ENCODE measurements at regions not wholly inside any gene's neighbourhood (a gene's known extent, or its start where the extent isn't known, plus 50 kb on each side); places are given as distances from the start of the nearest gene placed in this dataset.

DNA sequence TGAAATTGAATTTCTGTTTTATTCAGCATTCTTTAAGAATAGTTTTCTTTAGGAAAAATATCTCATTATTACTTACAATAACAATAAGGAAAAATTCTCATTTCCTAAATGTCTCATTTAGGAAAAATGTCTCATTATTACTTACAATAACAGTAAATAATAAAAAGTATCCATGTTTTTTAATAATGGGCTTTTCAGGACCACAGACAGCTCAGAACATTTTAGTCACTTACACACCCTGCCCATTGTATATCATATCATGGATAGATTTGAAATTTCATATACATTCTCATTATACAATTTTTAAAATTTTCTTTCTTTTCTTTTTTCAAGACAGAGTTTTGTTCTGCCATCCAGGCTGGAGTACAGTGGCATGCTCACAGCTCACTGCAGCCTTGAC is 58.9 kb downstream of the ASCL1 start:
- in situ Hi-C loops (cut with MboI) (no loop called here), intact Hi-C loops (cut with micrococcal nuclease) (no loop called here)
- FAIRE-seq (no peak), DNase-seq (ENCODE audit: extremely low read depth in 1 of 4, low spot score in 3 of 4) (no peak), ATAC-seq (no peak)
- no peaks in the 10 kb centered on the region for H4K20me1 ChIP-seq (replicated peaks; ENCODE audit: control insufficient read depth, insufficient read depth, low read length)
- H3K9ac ChIP-seq (ENCODE audit: insufficient read depth in 1 of 2, low read depth in 2 of 2, low read length in 2 of 2) = no peak overlapping the region
- no peaks in the 10 kb centered on the region for H3K36me3 ChIP-seq (ENCODE audit: control insufficient read depth, insufficient read depth, low read length)
- no peak overlapping the region for H2AFZ ChIP-seq (ENCODE audit: low read depth, low read length)
- BruUV-seq (replicated peaks) = no TSS peak
- H3K9me3 ChIP-seq (replicated peaks; ENCODE audit: control insufficient read depth, insufficient read depth, low read depth, low read length) = no peaks in the 10 kb centered on the region
- no peak overlapping the region for H3K4me2 ChIP-seq (ENCODE audit: insufficient read depth, low read length)
- no peaks in the 10 kb centered on the region for H3K79me2 ChIP-seq (ENCODE audit: control insufficient read depth, insufficient read depth, low read length)
- no peak overlapping the region for H3K4me3 ChIP-seq
- ChIA-PET POLR2A (no interaction called here), CTCF (ENCODE audit: low intra/inter-chr PET ratio) (no interaction called here)
- H3K27ac ChIP-seq (ENCODE audit: extremely low read depth, low read depth, low read length) = no peak overlapping the region
- H3K27me3 ChIP-seq (ENCODE audit: control insufficient read depth in 2 of 2, insufficient read depth in 2 of 2, low read length in 2 of 2) = no peaks in the 10 kb centered on the region
- H3K4me1 ChIP-seq (replicated peaks in 1 of 2; ENCODE audit: control insufficient read depth in 2 of 2, insufficient read depth in 2 of 2, low read length in 2 of 2) = no peaks in the 10 kb centered on the region
- H3K9me1 ChIP-seq (ENCODE audit: control insufficient read depth, insufficient read depth, low read length) = no peaks in the 10 kb centered on the region
- TF ChIP-seq FOXJ2 (tag; IDR thresholded peaks at IDR 0.05) = no peak
- TF ChIP-seq, protein P1, sequence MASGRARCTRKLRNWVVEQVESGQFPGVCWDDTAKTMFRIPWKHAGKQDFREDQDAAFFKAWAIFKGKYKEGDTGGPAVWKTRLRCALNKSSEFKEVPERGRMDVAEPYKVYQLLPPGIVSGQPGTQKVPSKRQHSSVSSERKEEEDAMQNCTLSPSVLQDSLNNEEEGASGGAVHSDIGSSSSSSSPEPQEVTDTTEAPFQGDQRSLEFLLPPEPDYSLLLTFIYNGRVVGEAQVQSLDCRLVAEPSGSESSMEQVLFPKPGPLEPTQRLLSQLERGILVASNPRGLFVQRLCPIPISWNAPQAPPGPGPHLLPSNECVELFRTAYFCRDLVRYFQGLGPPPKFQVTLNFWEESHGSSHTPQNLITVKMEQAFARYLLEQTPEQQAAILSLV (tag; IDR thresholded peaks at IDR 0.05) = no peak
- TF ChIP-seq BCL6 (CRISPR knock-in tag; IDR thresholded peaks at IDR 0.05) = no peak
- TF ChIP-seq JUN (IDR thresholded peaks at IDR 0.05; ENCODE audit: borderline replicate concordance, low read depth, low read length) = no peak
- no peak for TF ChIP-seq JUN (CRISPR knock-in tag; IDR thresholded peaks at IDR 0.05; ENCODE audit: borderline replicate concordance)
- no peak for TF ChIP-seq KLF6 (CRISPR knock-in tag; IDR thresholded peaks at IDR 0.05; ENCODE audit: borderline replicate concordance)
- TF ChIP-seq, protein P2, sequence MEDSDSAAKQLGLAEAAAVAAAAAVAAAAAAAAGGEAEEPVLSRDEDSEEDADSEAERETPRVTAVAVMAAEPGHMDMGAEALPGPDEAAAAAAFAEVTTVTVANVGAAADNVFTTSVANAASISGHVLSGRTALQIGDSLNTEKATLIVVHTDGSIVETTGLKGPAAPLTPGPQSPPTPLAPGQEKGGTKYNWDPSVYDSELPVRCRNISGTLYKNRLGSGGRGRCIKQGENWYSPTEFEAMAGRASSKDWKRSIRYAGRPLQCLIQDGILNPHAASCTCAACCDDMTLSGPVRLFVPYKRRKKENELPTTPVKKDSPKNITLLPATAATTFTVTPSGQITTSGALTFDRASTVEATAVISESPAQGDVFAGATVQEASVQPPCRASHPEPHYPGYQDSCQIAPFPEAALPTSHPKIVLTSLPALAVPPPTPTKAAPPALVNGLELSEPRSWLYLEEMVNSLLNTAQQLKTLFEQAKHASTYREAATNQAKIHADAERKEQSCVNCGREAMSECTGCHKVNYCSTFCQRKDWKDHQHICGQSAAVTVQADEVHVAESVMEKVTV (CRISPR knock-in tag; IDR thresholded peaks at IDR 0.05) = no peak
- TF ChIP-seq ZNF507 (tag; conservative IDR thresholded peaks at IDR 0.05) = no peak
- no peak for TF ChIP-seq LARP7 (IDR thresholded peaks at IDR 0.05)
- no peak for TF ChIP-seq STAG1 (CRISPR knock-in tag; IDR thresholded peaks at IDR 0.05; ENCODE audit: borderline replicate concordance)
- no peak for TF ChIP-seq NFXL1 (CRISPR knock-in tag; IDR thresholded peaks at IDR 0.05)
- no peak for TF ChIP-seq MED1 (CRISPR knock-in tag; IDR thresholded peaks at IDR 0.05; ENCODE audit: borderline replicate concordance)
- TF ChIP-seq, protein P3, sequence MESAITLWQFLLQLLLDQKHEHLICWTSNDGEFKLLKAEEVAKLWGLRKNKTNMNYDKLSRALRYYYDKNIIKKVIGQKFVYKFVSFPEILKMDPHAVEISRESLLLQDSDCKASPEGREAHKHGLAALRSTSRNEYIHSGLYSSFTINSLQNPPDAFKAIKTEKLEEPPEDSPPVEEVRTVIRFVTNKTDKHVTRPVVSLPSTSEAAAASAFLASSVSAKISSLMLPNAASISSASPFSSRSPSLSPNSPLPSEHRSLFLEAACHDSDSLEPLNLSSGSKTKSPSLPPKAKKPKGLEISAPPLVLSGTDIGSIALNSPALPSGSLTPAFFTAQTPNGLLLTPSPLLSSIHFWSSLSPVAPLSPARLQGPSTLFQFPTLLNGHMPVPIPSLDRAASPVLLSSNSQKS (CRISPR knock-in tag; IDR thresholded peaks at IDR 0.05) = no peak
- no peak for TF ChIP-seq SAFB2 (IDR thresholded peaks at IDR 0.05; ENCODE audit: borderline replicate concordance, low read depth, low read length, severe bottlenecking)
- TF ChIP-seq, protein P4, sequence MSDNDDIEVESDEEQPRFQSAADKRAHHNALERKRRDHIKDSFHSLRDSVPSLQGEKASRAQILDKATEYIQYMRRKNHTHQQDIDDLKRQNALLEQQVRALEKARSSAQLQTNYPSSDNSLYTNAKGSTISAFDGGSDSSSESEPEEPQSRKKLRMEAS (CRISPR knock-in tag; IDR thresholded peaks at IDR 0.05) = no peak
- TF ChIP-seq ETV1 (tag; conservative IDR thresholded peaks at IDR 0.05; ENCODE audit: low read depth) = no peak
- TF ChIP-seq RCOR1 (IDR thresholded peaks at IDR 0.05; ENCODE audit: borderline replicate concordance in 1 of 2, low read depth in 2 of 2, low read length in 2 of 2) = no peak
- no peak for TF ChIP-seq HDAC3 (IDR thresholded peaks at IDR 0.05; ENCODE audit: borderline replicate concordance, partially characterized antibody)
- TF ChIP-seq SIN3A (IDR thresholded peaks at IDR 0.05; ENCODE audit: borderline replicate concordance in 2 of 2, control insufficient read depth in 1 of 2, low read depth in 2 of 2, low read length in 2 of 2) = no peak
- no peak for TF ChIP-seq SLC30A9 (CRISPR knock-in tag; IDR thresholded peaks at IDR 0.05)
